Mesenchymal stem cell (in vitro differentiated cells and primary cell): ENCODE measurements at regions not wholly inside any gene's neighbourhood (a gene's known extent, or its start where the extent isn't known, plus 50 kb on each side); places are given as distances from the start of the nearest gene placed in this dataset.
A peak's percentile ranks its signal among the peaks of the same experiment; 100 is the strongest.

Experiments
- DNase-seq: peaks from one replicate; pipeline ENCODE4 v3.0.0-alpha.2; 2013
- H2AFZ ChIP-seq: one replicate; pipeline ENCODE4 v1.6.1; 2013; ENCODE audit warnings: low read depth, mild to moderate bottlenecking, control low read depth, inconsistent platforms, low read length, moderate library complexity
- H2AK5ac ChIP-seq: 2 replicates; pipeline ENCODE4 v1.6.1; 2013; ENCODE audit warnings: low read length, moderate library complexity, mild to moderate bottlenecking, inconsistent platforms; ENCODE audit not compliant: severe bottlenecking
- H2BK120ac ChIP-seq: one replicate; pipeline ENCODE4 v1.6.1; 2013; ENCODE audit warnings: low read depth, mild to moderate bottlenecking, inconsistent platforms, low read length, moderate library complexity
- H2BK12ac ChIP-seq, 2 experiments: one replicate each; pipeline ENCODE4 v1.6.1; 2013; ENCODE audit warnings: inconsistent platforms in 2 of 2, low read length in 2 of 2, mild to moderate bottlenecking in 2 of 2, moderate library complexity in 2 of 2, control low read depth in 1 of 2
- H2BK15ac ChIP-seq: one replicate; pipeline ENCODE4 v1.6.1; 2013; ENCODE audit warnings: mild to moderate bottlenecking, low read depth, inconsistent platforms; ENCODE audit not compliant: poor library complexity, severe bottlenecking
- H2BK5ac ChIP-seq: 2 replicates; pipeline ENCODE4 v1.6.1; 2013; ENCODE audit warnings: low read depth, mild to moderate bottlenecking, low read length, control low read depth, inconsistent platforms; ENCODE audit not compliant: poor library complexity, severe bottlenecking
- H3K14ac ChIP-seq, 2 experiments: one replicate each; pipeline ENCODE4 v1.6.1; 2013; ENCODE audit warnings: inconsistent platforms in 2 of 2, low read length in 2 of 2, control low read depth in 1 of 2, mild to moderate bottlenecking in 1 of 2, moderate library complexity in 1 of 2
- H3K18ac ChIP-seq, 2 experiments: one replicate each; pipeline ENCODE4 v1.6.1; 2013; ENCODE audit warnings: inconsistent platforms in 2 of 2, low read length in 2 of 2, control low read depth in 1 of 2, low read depth in 1 of 2, mild to moderate bottlenecking in 1 of 2
- H3K23ac ChIP-seq, 2 experiments: one replicate each; pipeline ENCODE4 v1.6.1; 2013; ENCODE audit warnings: inconsistent platforms in 2 of 2, low read length in 2 of 2, mild to moderate bottlenecking in 2 of 2, moderate library complexity in 2 of 2, control low read depth in 1 of 2
- H3K27ac ChIP-seq: 2 replicates; pipeline ENCODE4 v1.5.1; 2013; ENCODE audit warnings: mild to moderate bottlenecking, moderate library complexity, low read length, control low read depth, inconsistent platforms; ENCODE audit not compliant: poor library complexity, severe bottlenecking
- H3K27me3 ChIP-seq, 2 experiments: 2 replicates each; pipeline versions ENCODE4 v1.6.1 to v1.7.0; 2013; ENCODE audit warnings: low read length in 2 of 2, mild to moderate bottlenecking in 2 of 2, moderate library complexity in 2 of 2, control low read depth in 1 of 2, inconsistent platforms in 1 of 2; ENCODE audit not compliant: control insufficient read depth in 1 of 2, insufficient read depth in 1 of 2
- H3K36me3 ChIP-seq, 2 experiments: 2 replicates each; pipeline versions ENCODE4 v1.6.1 to v1.7.0; 2013; ENCODE audit warnings: low read length in 2 of 2, control low read depth in 1 of 2, inconsistent platforms in 1 of 2, low read depth in 1 of 2, mild to moderate bottlenecking in 1 of 2; ENCODE audit not compliant: insufficient read depth in 2 of 2, control insufficient read depth in 1 of 2
- H3K4ac ChIP-seq, 2 experiments: one replicate each; pipeline ENCODE4 v1.6.1; 2013; ENCODE audit warnings: inconsistent platforms in 2 of 2, low read length in 2 of 2, mild to moderate bottlenecking in 2 of 2, moderate library complexity in 2 of 2, control low read depth in 1 of 2, low read depth in 1 of 2
- H3K4me1 ChIP-seq: 2 replicates; pipeline ENCODE4 v1.6.1; 2013; ENCODE audit warnings: low read depth, low read length, control low read depth; ENCODE audit not compliant: control insufficient read depth, insufficient read depth
- H3K4me2 ChIP-seq: 2 replicates; pipeline ENCODE4 v1.6.1; 2013; ENCODE audit warnings: low read length, mild to moderate bottlenecking, inconsistent platforms; ENCODE audit not compliant: poor library complexity, severe bottlenecking
- H3K4me3 ChIP-seq, 2 experiments: 2 replicates each; pipeline versions ENCODE4 v1.5.1 to v1.7.0; 2013; ENCODE audit warnings: low read length in 2 of 2, mild to moderate bottlenecking in 2 of 2, control low read depth in 1 of 2, low read depth in 1 of 2; ENCODE audit not compliant: insufficient read depth in 1 of 2
- H3K79me1 ChIP-seq: replicated peaks from 2 replicates; pipeline ENCODE4 v1.6.1; 2013; ENCODE audit warnings: mild to moderate bottlenecking, control low read depth, low read length, inconsistent platforms; ENCODE audit not compliant: poor library complexity, severe bottlenecking
- H3K9ac ChIP-seq: 2 replicates; pipeline ENCODE4 v1.7.0; 2013; ENCODE audit warnings: mild to moderate bottlenecking, low read length, moderate library complexity
- H3K9me3 ChIP-seq: 2 replicates; pipeline ENCODE4 v1.7.0; 2013; ENCODE audit warnings: mild to moderate bottlenecking, low read length; ENCODE audit not compliant: control insufficient read depth
- H4K8ac ChIP-seq: one replicate; pipeline ENCODE4 v1.6.1; 2013; ENCODE audit warnings: inconsistent platforms, mild to moderate bottlenecking, low read length, moderate library complexity
- H4K91ac ChIP-seq: one replicate; pipeline ENCODE4 v1.6.1; 2013; ENCODE audit warnings: mild to moderate bottlenecking, low read length, inconsistent platforms
- WGBS: methylation state at CpG from one replicate; pipeline ENCODE4 v1.1.7; 2013; ENCODE audit warnings: mixed read lengths; 5-methylcytosine and 5-hydroxymethylcytosine counted together

DNA sequence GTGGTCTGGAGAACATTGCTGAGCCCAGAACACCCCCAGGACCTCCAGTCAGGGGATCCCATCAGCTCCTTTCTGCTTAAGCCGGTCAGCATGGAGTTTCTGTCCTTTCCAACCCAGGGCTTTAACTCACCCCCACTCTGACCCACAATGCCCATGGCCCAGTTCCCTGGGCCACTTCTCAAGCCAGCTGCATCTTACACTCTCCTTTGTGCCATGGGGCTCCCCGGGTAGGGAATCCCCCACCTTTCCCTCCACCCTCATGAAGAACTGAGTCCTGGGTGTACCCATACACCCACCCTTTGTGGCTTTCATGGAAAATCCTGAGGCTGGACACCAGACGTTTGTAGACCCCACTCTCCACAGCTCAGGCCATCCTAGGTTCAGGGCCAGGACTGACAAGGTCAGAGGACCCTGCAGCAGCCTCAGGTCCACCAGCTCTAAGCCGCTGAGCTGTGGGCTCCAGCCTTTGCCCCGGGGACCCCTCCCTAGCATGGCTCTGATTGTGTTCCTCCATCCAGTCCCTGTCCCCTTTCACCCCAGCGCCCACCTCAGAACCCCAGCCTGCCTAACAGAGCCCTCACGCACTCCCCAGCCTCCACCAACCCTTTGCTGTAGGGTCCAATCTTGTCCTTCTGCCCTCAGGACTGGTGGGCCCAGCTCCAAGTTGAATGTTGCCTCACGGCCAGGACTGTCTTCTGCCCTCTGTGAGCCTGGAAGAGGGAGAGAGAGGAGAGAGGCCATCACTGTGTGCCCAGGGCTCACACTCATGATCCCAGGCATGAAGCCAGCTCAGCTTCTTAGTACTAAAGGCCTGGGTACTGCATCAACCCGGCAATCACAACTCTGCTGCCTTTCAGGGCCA lies 394.8 kb downstream of the MATN1 start:
- Histone ChIP-seq H2BK12ac (no peak overlapping the region), H2BK15ac (no peak overlapping the region), H2BK5ac (no peak overlapping the region), H3K27ac (no peak overlapping the region), H4K8ac (no peak overlapping the region), H2AK5ac (no peak overlapping the region), H3K9ac (no peak overlapping the region), H3K9me3 (no peaks in the 10 kb centered on the region), H2BK120ac (no peak overlapping the region), H3K4ac (no peak overlapping the region), H3K23ac (no peak overlapping the region), H3K27me3 (peaks cover 0 to 55% of the 10 kb centered on the region in 2 experiments), H3K4me2 (no peak overlapping the region), H3K4me1 (no peaks in the 10 kb centered on the region), H3K36me3 (no peaks in the 10 kb centered on the region), H4K91ac (no peak overlapping the region), H3K4me3 (no peak overlapping the region), H2AFZ (no peak overlapping the region), H3K18ac (no peak overlapping the region), H3K79me1 (no peaks in the 10 kb centered on the region), H3K14ac (no peak overlapping the region)
- 66% methylated on average over 9 of the region's 9 CpGs for WGBS
- DNase-seq = no peak

DNA sequence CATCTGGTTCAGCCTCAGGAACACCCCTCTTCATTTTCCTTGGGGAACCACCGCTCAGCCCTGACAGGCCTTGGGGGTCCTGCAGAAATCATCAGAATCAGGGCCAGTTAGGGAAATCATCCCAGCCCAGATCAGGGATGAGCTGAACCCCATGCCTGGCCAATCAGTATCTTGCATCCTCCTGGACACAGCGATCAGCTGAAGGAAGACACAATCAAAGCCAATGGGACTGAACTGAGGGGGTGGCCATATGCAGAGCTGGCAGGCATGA lies 395.4 kb downstream of the MATN1 start:
- Histone ChIP-seq H3K14ac (no peak overlapping the region), H2AK5ac (no peak overlapping the region), H2BK15ac (no peak overlapping the region), H4K91ac (no peak overlapping the region), H3K23ac (no peak overlapping the region), H3K4me1 (no peaks in the 10 kb centered on the region), H3K27me3 (peaks cover 0 to 58% of the 10 kb centered on the region in 2 experiments), H3K27ac (no peak overlapping the region), H2BK5ac (no peak overlapping the region), H3K4me3 (no peak overlapping the region), H3K4ac (no peak overlapping the region), H3K9me3 (no peaks in the 10 kb centered on the region), H4K8ac (no peak overlapping the region), H3K79me1 (no peaks in the 10 kb centered on the region), H3K18ac (no peak overlapping the region), H2BK120ac (no peak overlapping the region), H3K4me2 (no peak overlapping the region), H3K9ac (no peak overlapping the region), H2AFZ (no peak overlapping the region), H3K36me3 (no peaks in the 10 kb centered on the region), H2BK12ac (no peak overlapping the region)
- WGBS = 89% methylated on average over 2 of the region's 2 CpGs
- DNase-seq = no peak

DNA sequence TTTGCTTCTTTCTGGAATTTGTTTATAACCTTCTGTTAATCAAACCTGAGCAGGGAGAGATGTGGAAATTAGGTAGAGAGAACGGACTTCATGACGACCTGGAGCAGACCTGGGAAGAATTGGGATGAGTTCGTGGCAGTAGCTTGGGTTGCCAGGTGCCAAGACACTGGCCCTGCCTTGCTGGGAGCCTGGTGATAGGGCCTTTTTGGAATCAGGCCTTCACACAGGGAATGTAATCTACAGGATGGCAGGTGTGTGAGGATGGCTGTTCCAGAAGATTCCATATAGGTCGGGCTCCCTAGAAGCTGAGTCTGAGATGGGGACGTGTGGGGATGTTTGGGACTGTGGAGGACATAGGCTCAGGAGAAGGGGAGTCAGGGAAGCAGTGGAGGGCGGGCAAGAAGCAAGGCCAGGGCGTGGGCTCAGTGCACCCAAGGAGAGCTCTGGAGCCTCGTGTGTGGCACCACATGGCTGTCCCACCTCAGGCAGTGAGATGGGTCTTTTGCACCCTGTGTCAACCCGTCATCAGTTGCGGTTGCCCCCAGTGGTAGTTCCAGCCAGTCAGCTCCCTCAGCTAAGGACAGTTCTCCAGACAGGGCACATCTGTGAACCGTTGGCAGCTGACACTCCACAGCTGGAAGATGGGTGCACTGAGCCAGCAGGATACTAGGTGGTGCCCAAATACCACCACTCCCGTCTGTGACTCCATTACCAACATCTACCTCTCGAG lies 395.9 kb downstream of the MATN1 start:
- Histone ChIP-seq H2AFZ (no peak overlapping the region), H3K79me1 (no peaks in the 10 kb centered on the region), H3K4me2 (no peak overlapping the region), H3K36me3 (no peaks in the 10 kb centered on the region), H3K27me3 (peaks cover 0 to 58% of the 10 kb centered on the region in 2 experiments), H2BK15ac (no peak overlapping the region), H3K4ac (no peak overlapping the region), H2BK5ac (no peak overlapping the region), H2AK5ac (no peak overlapping the region), H3K27ac (no peak overlapping the region), H3K9me3 (no peaks in the 10 kb centered on the region), H3K4me1 (no peaks in the 10 kb centered on the region), H4K91ac (no peak overlapping the region), H2BK12ac (no peak overlapping the region), H4K8ac (no peak overlapping the region), H3K9ac (no peak overlapping the region), H3K4me3 (peak overlapping the region in 1 of 2 experiments; percentile 27), H3K14ac (no peak overlapping the region), H2BK120ac (no peak overlapping the region), H3K18ac (no peak overlapping the region), H3K23ac (no peak overlapping the region)
- WGBS = 54% methylated on average over 13 of the region's 13 CpGs
- DNase-seq = no peak

DNA sequence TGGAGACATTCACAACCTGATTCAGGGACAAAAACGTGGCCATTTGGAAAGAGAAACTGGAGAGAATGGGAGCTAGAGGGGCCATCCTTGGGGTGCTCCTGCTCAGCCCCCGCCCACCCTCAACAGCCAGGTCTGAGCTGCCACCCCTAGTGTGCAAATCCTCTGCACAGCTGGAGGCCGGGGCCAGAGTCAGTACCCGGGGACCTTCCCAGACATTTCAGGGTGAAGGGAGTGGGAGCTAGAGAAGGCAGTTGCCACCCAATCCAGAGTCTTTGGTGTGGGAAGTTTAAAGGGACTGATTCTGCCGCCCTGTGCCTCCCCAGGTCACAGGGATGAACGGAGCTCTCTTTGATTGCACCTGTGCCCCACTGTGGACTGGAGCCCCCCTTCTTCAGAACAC lies 397.4 kb downstream of the MATN1 start:
- Histone ChIP-seq H2BK15ac (no peak overlapping the region), H2BK120ac (no peak overlapping the region), H3K23ac (no peak overlapping the region), H2BK5ac (no peak overlapping the region), H2BK12ac (no peak overlapping the region), H3K9ac (no peak overlapping the region), H3K79me1 (no peaks in the 10 kb centered on the region), H3K4ac (no peak overlapping the region), H3K18ac (no peak overlapping the region), H3K36me3 (no peaks in the 10 kb centered on the region), H3K4me2 (no peak overlapping the region), H4K91ac (no peak overlapping the region), H3K27ac (no peak overlapping the region), H3K14ac (no peak overlapping the region), H3K4me1 (no peaks in the 10 kb centered on the region), H3K4me3 (no peak overlapping the region), H3K9me3 (no peaks in the 10 kb centered on the region), H3K27me3 (peaks cover 0 to 65% of the 10 kb centered on the region in 2 experiments), H2AK5ac (no peak overlapping the region), H4K8ac (no peak overlapping the region), H2AFZ (no peak overlapping the region)
- 70% methylated on average over 6 of the region's 6 CpGs for WGBS
- no peak for DNase-seq
